GM12878 (cell line): ENCODE measurements at regions not wholly inside any gene's neighbourhood (a gene's known extent, or its start where the extent isn't known, plus 50 kb on each side); places are given as distances from the start of the nearest gene placed in this dataset.

Source experiments
- ATAC-seq: fragments of 200-7000 bp; cut with Tn5 transposase; 3 replicates; pipeline ENCODE4 v1.9.1; 2020; ENCODE audit warnings: mild to moderate bottlenecking, moderate library complexity
- BruUV-seq: library from RNA; stranded (reverse); fragments of 400-500 nt; replicated peaks from 2 replicates; lab custom pipeline; 2021; lab: Mats Ljungman, UMichigan
- CTCF ChIA-PET: fragments of 300-600 bp; sonication (Branson Sonifier 250); formaldehyde crosslinking; extraction: SDS; loops from one replicate; lab custom pipeline; 2021; ENCODE audit warnings: inconsistent platforms; lab: Yijun Ruan, JAX
- POLR2A ChIA-PET: fragments of 350-600 bp; formaldehyde crosslinking; extraction: SDS; loops from one replicate; lab custom pipeline; 2021; ENCODE audit warnings: inconsistent platforms; lab: Charles Lee
- RAD21 ChIA-PET: fragments of 300-600 bp; sonication (Branson Sonifier 250); formaldehyde crosslinking; loops from one replicate; lab custom pipeline; 2023; ENCODE audit warnings: antibody characterized with exemption; ENCODE audit not compliant: unreplicated experiment; lab: Charles Lee
- SMC1A ChIA-PET: fragments of 300-600 bp; sonication (Branson Sonifier 250); formaldehyde crosslinking; loops from one replicate; lab custom pipeline; 2023; ENCODE audit not compliant: unreplicated experiment, uncharacterized antibody; lab: Charles Lee
- DNase-seq: peaks from one replicate; pipeline ENCODE4 v3.0.0-alpha.2; 2011; ENCODE audit warnings: low read depth, low spot score
- FAIRE-seq: peaks from 3 replicates; lab custom pipeline; 2011; peaks lifted over from hg19 to GRCh38; lab: Jason Lieb, UNC
- H2AFZ ChIP-seq: 2 replicates; pipeline ENCODE4 v1.6.0; 2011; ENCODE audit warnings: low read depth, low read length, control low read depth; ENCODE audit not compliant: control insufficient read depth
- H3K27ac ChIP-seq: 2 replicates; pipeline ENCODE4 v1.5.1; 2011; ENCODE audit warnings: control low read depth; ENCODE audit not compliant: control insufficient read depth, insufficient read depth
- H3K27me3 ChIP-seq, 2 experiments: replicated peaks in 1 of 2; 2 replicates each; pipeline versions ENCODE4 v1.6.0 to v1.6.1; 2011; ENCODE audit warnings: low read length in 1 of 2; ENCODE audit not compliant: control insufficient read depth in 2 of 2, insufficient read depth in 2 of 2
- H3K36me3 ChIP-seq, 2 experiments: 2 replicates each; pipeline ENCODE4 v1.5.1; 2011; ENCODE audit warnings: low read length in 1 of 2; ENCODE audit not compliant: control insufficient read depth in 2 of 2, insufficient read depth in 2 of 2
- H3K4me1 ChIP-seq: 2 replicates; pipeline ENCODE4 v1.6.1; 2011; ENCODE audit warnings: mild to moderate bottlenecking, low read length, moderate library complexity, mixed read lengths; ENCODE audit not compliant: control insufficient read depth, insufficient read depth
- H3K4me2 ChIP-seq: 2 replicates; pipeline ENCODE4 v1.6.0; 2011; ENCODE audit warnings: control low read depth; ENCODE audit not compliant: control insufficient read depth, insufficient read depth
- H3K4me3 ChIP-seq: fragments of 200-600 bp; sonication (generic); 2 replicates; pipeline ENCODE4 v1.5.1; 2016
- H3K79me2 ChIP-seq: 2 replicates; pipeline ENCODE4 v1.6.0; 2011; ENCODE audit warnings: low read length; ENCODE audit not compliant: control insufficient read depth, insufficient read depth
- H3K9ac ChIP-seq: 2 replicates; pipeline ENCODE4 v1.8.0; 2011; ENCODE audit warnings: low read length, control low read depth, mixed read lengths; ENCODE audit not compliant: control insufficient read depth, insufficient read depth
- H3K9me3 ChIP-seq: replicated peaks from 3 replicates; pipeline ENCODE4 v1.5.1; 2011; ENCODE audit warnings: mild to moderate bottlenecking, low read length; ENCODE audit not compliant: control insufficient read depth, insufficient read depth
- H4K20me1 ChIP-seq: 2 replicates; pipeline ENCODE4 v1.6.0; 2011; ENCODE audit not compliant: control insufficient read depth, insufficient read depth
- ASH2L ChIP-seq: fragments of 300-600, 200-600 bp; sonication (generic); IDR thresholded peaks from 2 replicates; pipeline ENCODE4 v1.6.1; 2017; ENCODE audit warnings: low read depth, mild to moderate bottlenecking, borderline replicate concordance
- CHD2 ChIP-seq: IDR thresholded peaks from 2 replicates; pipeline ENCODE4 v1.6.1; 2011; ENCODE audit warnings: low read depth, low read length, improper control_type of control experiment, borderline replicate concordance
- MXI1 ChIP-seq: fragments of 150-350 bp; IDR thresholded peaks from 2 replicates; pipeline ENCODE4 v1.6.1; 2011; ENCODE audit warnings: low read depth, mild to moderate bottlenecking, inconsistent platforms, low read length, improper control_type of control experiment
- SMAD5 ChIP-seq: IDR thresholded peaks from 2 replicates; pipeline ENCODE4 v1.6.1; 2016; ENCODE audit warnings: antibody characterized with exemption, low read depth
- SREBF1 ChIP-seq: IDR thresholded peaks from 2 replicates; pipeline ENCODE4 v1.6.1; 2012; ENCODE audit warnings: mild to moderate bottlenecking, low read length
- STAT1 ChIP-seq: fragments of 450-650 bp; conservative IDR thresholded peaks from 2 replicates; pipeline ENCODE4 v1.6.1; 2014; ENCODE audit warnings: antibody characterized with exemption, mild to moderate bottlenecking
- SUPT20H ChIP-seq: IDR thresholded peaks from 2 replicates; pipeline ENCODE4 v1.6.1; 2011; ENCODE audit warnings: low read depth, mild to moderate bottlenecking, low read length, moderate library complexity, borderline replicate concordance; ENCODE audit not compliant: control insufficient read depth
- WGBS: methylation state at CpG from one replicate; pipeline ENCODE4 v1.1.6; 2016; ENCODE audit warnings: low lambda C conversion rate; ENCODE audit not compliant: insufficient replicate concordance, insufficient coverage; ENCODE audit errors: missing lambda C conversion rate; 5-methylcytosine and 5-hydroxymethylcytosine counted together
- in situ Hi-C: fragments of 300-500 bp; cut with MboI; formaldehyde crosslinking; loops from 9 replicates; pipeline ENCODE4 v1.14.3; 2018; ENCODE audit warnings: mixed read lengths
- intact Hi-C: fragments of 100-400 bp; cut with micrococcal nuclease; formaldehyde crosslinking; loops from one replicate; pipeline ENCODE4 v1.14.2; 2022; ENCODE audit not compliant: unreplicated experiment
- TF ChIP-seq, protein P1 (sequence below): fragments of 450-650 bp; IDR thresholded peaks from 2 replicates; pipeline ENCODE4 v1.6.1; 2017; ENCODE audit warnings: borderline replicate concordance
- TF ChIP-seq, protein P2 (sequence below): IDR thresholded peaks from 2 replicates; pipeline ENCODE4 v1.6.1; 2012; ENCODE audit warnings: low read depth, low read length, improper control_type of control experiment
- TF ChIP-seq, protein P3 (sequence below): IDR thresholded peaks from 2 replicates; pipeline ENCODE4 v1.6.1; 2011; ENCODE audit warnings: borderline replicate concordance, low read depth, mild to moderate bottlenecking, moderate library complexity, mixed read lengths, low read length; ENCODE audit not compliant: insufficient read depth; ENCODE audit errors: extremely low read length
- TF ChIP-seq, protein P4 (sequence below): IDR thresholded peaks from 2 replicates; pipeline ENCODE4 v1.6.1; 2011; ENCODE audit warnings: low read depth, low read length, improper control_type of control experiment, borderline replicate concordance
- TF ChIP-seq, protein P5 (sequence below): fragments of 450-650 bp; IDR thresholded peaks from 2 replicates; pipeline ENCODE4 v1.6.1; 2017; ENCODE audit warnings: antibody characterized with exemption, mild to moderate bottlenecking, moderate library complexity
- TF ChIP-seq, protein P6 (sequence below): fragments of 450-650 bp; IDR thresholded peaks from 2 replicates; pipeline ENCODE4 v1.6.1; 2016; ENCODE audit warnings: mild to moderate bottlenecking

DNA sequence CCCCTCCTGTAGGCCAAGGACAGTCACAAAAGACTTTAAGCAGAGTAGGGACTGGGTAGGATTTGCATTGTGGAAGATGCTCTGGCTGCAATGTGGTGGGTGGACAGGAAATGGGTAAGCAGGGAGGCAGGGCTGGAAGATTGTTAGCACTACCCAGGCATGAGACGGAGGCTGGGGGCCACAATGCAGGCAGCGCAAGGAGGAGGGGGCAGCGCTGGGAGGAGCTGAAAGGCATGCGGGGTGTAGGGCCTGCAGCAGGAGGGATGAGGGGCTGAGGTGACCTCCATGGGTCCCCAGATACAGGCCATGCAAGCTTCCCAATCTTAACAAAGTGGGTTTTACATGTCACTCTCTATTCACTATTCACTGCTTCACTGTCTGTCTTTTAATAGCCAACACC is 213.1 kb downstream of the CXCL12 start:
- RAD21 ChIA-PET = no interaction called here

More for the DNA sequence above, 213.1 kb downstream of the CXCL12 start:
- ChIA-PET POLR2A (no interaction called here), SMC1A (no interaction called here), CTCF (no interaction called here)
- in situ Hi-C loops = no loop called here
- no peak for FAIRE-seq
- H3K9me3 ChIP-seq = no peaks in the 10 kb centered on the region
- H4K20me1 ChIP-seq = no peaks in the 10 kb centered on the region
- H3K4me3 ChIP-seq = no peak overlapping the region
- no peaks in the 10 kb centered on the region for H3K36me3 ChIP-seq
- H3K9ac ChIP-seq = no peak overlapping the region
- no peaks in the 10 kb centered on the region for H3K27me3 ChIP-seq
- no peak overlapping the region for H3K27ac ChIP-seq
- H3K4me2 ChIP-seq = no peak overlapping the region
- DNase-seq = no peak
- intact Hi-C loops = no loop called here
- H3K79me2 ChIP-seq = no peaks in the 10 kb centered on the region
- WGBS = 76% methylated on average over 4 of the region's 4 CpGs
- no TSS peak for BruUV-seq
- H2AFZ ChIP-seq = no peak overlapping the region
- no peak for ATAC-seq
- TF ChIP-seq, protein P1, sequence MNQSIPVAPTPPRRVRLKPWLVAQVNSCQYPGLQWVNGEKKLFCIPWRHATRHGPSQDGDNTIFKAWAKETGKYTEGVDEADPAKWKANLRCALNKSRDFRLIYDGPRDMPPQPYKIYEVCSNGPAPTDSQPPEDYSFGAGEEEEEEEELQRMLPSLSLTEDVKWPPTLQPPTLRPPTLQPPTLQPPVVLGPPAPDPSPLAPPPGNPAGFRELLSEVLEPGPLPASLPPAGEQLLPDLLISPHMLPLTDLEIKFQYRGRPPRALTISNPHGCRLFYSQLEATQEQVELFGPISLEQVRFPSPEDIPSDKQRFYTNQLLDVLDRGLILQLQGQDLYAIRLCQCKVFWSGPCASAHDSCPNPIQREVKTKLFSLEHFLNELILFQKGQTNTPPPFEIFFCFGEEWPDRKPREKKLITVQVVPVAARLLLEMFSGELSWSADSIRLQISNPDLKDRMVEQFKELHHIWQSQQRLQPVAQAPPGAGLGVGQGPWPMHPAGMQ = no peak
- TF ChIP-seq, protein P2, sequence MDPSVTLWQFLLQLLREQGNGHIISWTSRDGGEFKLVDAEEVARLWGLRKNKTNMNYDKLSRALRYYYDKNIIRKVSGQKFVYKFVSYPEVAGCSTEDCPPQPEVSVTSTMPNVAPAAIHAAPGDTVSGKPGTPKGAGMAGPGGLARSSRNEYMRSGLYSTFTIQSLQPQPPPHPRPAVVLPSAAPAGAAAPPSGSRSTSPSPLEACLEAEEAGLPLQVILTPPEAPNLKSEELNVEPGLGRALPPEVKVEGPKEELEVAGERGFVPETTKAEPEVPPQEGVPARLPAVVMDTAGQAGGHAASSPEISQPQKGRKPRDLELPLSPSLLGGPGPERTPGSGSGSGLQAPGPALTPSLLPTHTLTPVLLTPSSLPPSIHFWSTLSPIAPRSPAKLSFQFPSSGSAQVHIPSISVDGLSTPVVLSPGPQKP = no peak
- TF ChIP-seq SREBF1 = no peak
- TF ChIP-seq, protein P3, sequence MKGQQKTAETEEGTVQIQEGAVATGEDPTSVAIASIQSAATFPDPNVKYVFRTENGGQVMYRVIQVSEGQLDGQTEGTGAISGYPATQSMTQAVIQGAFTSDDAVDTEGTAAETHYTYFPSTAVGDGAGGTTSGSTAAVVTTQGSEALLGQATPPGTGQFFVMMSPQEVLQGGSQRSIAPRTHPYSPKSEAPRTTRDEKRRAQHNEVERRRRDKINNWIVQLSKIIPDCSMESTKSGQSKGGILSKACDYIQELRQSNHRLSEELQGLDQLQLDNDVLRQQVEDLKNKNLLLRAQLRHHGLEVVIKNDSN = no peak
- TF ChIP-seq, protein P4, sequence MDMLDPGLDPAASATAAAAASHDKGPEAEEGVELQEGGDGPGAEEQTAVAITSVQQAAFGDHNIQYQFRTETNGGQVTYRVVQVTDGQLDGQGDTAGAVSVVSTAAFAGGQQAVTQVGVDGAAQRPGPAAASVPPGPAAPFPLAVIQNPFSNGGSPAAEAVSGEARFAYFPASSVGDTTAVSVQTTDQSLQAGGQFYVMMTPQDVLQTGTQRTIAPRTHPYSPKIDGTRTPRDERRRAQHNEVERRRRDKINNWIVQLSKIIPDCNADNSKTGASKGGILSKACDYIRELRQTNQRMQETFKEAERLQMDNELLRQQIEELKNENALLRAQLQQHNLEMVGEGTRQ = no peak
- no peak for TF ChIP-seq SUPT20H
- TF ChIP-seq MXI1 = no peak
- TF ChIP-seq ASH2L = no peak
- no peak for TF ChIP-seq CHD2
- TF ChIP-seq, protein P5, sequence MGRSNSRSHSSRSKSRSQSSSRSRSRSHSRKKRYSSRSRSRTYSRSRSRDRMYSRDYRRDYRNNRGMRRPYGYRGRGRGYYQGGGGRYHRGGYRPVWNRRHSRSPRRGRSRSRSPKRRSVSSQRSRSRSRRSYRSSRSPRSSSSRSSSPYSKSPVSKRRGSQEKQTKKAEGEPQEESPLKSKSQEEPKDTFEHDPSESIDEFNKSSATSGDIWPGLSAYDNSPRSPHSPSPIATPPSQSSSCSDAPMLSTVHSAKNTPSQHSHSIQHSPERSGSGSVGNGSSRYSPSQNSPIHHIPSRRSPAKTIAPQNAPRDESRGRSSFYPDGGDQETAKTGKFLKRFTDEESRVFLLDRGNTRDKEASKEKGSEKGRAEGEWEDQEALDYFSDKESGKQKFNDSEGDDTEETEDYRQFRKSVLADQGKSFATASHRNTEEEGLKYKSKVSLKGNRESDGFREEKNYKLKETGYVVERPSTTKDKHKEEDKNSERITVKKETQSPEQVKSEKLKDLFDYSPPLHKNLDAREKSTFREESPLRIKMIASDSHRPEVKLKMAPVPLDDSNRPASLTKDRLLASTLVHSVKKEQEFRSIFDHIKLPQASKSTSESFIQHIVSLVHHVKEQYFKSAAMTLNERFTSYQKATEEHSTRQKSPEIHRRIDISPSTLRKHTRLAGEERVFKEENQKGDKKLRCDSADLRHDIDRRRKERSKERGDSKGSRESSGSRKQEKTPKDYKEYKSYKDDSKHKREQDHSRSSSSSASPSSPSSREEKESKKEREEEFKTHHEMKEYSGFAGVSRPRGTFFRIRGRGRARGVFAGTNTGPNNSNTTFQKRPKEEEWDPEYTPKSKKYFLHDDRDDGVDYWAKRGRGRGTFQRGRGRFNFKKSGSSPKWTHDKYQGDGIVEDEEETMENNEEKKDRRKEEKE = no peak
- no peak for TF ChIP-seq SMAD5
- TF ChIP-seq STAT1 = no peak
- TF ChIP-seq, protein P6, sequence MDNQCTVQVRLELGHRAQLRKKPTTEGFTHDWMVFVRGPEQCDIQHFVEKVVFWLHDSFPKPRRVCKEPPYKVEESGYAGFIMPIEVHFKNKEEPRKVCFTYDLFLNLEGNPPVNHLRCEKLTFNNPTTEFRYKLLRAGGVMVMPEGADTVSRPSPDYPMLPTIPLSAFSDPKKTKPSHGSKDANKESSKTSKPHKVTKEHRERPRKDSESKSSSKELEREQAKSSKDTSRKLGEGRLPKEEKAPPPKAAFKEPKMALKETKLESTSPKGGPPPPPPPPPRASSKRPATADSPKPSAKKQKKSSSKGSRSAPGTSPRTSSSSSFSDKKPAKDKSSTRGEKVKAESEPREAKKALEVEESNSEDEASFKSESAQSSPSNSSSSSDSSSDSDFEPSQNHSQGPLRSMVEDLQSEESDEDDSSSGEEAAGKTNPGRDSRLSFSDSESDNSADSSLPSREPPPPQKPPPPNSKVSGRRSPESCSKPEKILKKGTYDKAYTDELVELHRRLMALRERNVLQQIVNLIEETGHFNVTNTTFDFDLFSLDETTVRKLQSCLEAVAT = no peak
- H3K4me1 ChIP-seq = no peaks in the 10 kb centered on the region
